Cardiac septum (tissue), 1 donor: ENCODE measurements at regions not wholly inside any gene's neighbourhood (a gene's known extent, or its start where the extent isn't known, plus 50 kb on each side); places are given as distances from the start of the nearest gene placed in this dataset.

ENCODE experiments used
- DNase-seq: peaks from one replicate; pipeline ENCODE4 v3.0.0-alpha.2; 2020; ENCODE audit warnings: low spot score
- intact Hi-C: fragments of 100-400 bp; cut with DNase I; formaldehyde crosslinking; loops from one replicate; pipeline ENCODE4 v1.14.0; 2022
- donor health status: DM: no; HTN: no; CAD: no.

DNA sequence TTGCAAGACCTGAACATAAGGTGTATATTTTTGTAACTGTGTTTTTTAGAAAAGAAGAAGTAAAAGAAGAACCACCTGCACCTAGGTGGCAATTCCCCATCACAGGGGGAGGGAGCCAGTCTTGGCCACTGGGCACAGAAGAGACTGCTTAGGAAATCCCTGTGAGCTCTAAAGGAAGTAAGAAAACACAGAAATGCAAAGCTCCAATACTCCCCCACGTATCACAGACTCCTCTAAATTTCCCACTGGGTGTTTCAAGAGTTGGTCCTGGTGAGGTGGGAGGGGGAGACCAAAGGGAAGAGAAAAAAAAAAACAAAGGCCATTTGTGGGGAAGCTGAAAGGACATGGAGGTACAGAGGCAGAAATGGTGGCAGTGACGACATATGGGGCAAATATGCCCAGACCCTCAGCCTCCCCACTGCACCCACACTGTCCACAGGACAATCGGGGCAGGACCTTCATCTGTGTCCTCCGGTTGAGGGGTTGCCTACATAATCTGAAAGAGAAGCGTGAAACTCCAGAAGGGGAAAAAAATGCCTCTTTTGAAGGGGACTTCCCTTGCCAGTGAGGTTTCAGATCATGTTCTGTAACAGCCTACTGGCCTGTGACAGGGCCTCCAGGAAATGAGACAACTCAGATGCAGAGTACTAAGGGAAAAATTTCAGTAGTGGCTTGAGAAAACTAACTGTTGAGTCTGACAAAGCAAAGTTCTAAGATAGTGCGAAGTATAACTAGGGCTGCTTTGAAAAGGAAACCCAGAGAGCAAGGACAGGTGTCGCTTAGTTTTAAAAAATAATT, 226.2 kb upstream of the MARCKS start:
- intact Hi-C loops: no loop called here
- no peak for DNase-seq

DNA sequence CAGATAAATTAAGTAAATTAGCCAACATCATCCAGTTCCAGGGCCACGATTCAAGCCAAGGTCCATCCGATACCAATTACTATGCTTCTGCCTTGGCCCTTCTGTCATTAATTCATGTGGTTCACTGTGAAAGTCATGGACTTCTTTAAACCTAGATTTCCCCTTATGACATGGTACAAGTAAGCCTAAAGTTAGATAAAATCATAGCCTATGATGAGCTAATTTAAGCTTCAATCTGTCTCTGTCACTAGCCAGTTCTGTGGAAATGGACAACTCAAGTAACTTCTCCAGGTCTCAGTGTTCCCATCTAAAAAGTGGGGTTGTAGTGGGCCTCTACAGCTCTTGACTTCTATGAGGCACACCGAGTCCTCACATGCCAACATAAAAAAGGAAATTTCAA, 225.5 kb upstream of the MARCKS start:
- DNase-seq: no peak
- intact Hi-C loops: no loop called here

DNA sequence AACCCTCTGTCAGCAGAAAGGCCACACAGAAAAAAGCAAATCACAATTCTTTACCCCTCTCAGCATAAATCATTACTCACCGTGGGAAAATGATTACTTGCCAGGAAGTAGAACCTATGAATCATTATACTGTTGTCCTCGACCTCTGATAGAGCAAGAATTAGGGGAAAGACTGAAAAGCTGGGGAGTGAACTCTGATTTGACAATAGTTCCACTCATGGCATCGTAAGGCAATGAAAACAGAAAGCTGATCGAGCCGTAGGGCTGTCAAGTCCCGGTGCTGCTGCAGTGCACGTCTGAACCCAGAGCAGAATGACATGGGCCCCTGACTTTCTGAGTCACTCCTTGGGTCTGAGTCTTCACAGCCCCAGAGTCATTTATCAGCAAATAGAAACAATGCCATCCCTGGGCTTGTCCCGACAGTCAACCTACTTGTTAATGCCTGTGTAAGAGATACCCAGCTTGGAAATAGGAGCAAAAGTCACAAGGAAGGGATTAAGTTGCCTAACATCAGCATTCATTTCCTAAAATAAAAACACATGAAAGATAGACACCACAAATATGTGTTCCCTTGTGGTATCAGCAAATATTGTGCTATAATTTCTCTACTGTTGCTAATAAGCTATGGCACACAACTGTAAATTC, 224.8 kb upstream of the MARCKS start:
- intact Hi-C loops: no loop called here
- no peak for DNase-seq

- intact Hi-C loops: no loop called here
Observed at GRCh38 chr6:113633638-113634037, 223.5 kb upstream of the MARCKS start.

DNA sequence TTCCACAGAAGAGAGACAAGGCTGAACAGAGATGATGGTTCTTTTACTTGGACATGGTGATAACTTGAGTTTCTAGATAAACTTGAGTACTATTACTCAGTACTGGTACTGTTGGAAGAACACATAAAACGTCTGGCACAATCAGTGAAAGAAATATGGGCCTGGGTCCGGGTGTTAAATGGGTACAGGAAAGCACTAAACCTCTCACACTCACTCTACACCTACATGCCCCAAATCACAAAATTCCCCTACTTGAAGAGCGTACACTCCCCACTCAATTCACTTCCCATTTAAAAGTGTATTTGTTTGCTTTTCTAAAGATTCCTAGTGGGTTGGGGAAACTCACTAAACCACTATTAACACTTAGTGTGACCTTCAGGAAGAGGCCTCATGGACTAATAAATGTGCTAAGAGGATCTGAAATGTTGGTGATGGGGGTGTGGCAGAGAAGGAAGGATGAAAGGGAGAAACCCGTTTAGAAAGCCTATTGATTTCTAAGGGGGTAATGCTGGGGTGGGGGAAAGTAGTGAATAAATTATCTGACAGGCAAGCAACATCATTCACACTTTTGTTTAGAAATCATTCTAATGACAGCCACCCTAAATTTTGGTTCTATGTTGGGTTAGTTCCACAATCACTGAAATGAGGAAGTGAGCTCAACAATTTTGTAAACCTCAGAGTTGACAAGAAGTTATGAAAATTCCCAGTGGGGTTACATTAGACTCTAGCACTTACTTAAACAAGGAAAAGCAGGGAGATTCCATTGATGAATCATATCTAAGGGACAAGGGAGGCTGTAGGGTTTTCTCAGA, 222.6 kb upstream of the MARCKS start:
- intact Hi-C loops: no loop called here

More at GRCh38 chr6:113633638-113634037, 223.5 kb upstream of the MARCKS start:
- no peak for DNase-seq

DNA sequence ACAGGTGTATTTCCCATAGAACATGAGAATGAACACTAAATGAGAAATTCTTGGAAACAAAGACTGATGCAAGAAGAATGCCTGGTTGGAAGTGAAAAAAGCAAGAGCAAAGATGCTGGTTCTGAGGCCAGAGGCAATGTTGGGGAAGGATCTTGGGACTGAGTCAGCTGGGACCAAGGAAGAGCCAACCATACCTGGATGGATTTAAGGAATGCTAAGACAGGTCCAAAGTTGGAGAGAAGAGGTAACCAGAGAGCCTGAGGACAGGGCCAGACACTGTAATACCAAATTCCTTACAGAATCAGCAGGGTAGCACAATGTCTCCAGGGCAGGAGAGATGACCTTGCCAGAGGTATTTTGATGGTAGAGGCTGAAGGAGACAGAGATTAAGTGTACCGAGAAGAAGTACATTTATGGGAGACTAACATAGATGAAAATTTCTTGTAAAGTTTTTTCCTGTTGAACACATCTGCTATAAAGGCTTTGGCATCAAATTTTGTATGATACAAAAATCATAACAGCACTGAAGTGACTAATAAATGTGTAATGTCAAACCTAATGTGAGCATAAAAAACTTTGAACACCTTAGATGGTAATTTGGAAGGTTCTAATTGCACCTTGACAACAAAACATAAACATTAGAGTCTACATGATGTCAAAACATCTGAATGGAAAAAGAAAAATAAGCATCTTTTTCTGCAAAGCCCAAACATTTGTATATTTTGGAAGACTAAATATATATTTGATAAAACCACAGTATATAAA, 221.7 kb upstream of the MARCKS start:
- DNase-seq: no peak
- intact Hi-C loops: no loop called here

More for the DNA sequence above, 222.6 kb upstream of the MARCKS start:
- DNase-seq: no peak

GRCh38 chr6:113636357-113636824, 220.8 kb upstream of the MARCKS start:
- DNase-seq: no peak
- intact Hi-C loops: no loop called here

DNA sequence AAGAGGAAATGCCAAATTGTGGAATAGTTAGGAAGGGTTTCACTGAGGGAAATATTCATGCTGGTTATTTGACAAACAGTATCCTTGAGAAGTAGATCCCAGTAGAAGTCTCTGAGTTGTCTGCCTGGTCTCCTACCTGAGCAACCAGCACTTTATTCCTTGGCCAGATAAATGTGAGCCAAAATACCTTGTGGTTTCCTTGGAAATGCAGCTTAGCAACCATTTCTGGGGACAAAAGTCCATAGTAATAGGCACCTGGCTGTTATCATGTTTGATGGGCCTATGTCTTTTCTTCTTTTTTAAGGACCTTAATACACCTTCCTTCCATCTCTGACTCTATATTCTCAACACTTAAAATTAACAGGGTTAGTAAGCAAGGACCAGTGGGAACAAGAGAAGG, 217.1 kb upstream of the MARCKS start:
- intact Hi-C loops: no loop called here

GRCh38 chr6:113642001-113642713, 215.0 kb upstream of the MARCKS start:
- intact Hi-C loops: no loop called here
- no peak for DNase-seq

More for the DNA sequence above, 217.1 kb upstream of the MARCKS start:
- DNase-seq: no peak

- intact Hi-C loops: no loop called here
- DNase-seq: no peak
Observed at GRCh38 chr6:113642714-113643406, 214.3 kb upstream of the MARCKS start.

GRCh38 chr6:113643407-113643770, 213.8 kb upstream of the MARCKS start:
- DNase-seq: no peak
- intact Hi-C loops: no loop called here

- intact Hi-C loops: no loop called here
- no peak for DNase-seq
Observed at GRCh38 chr6:113644861-113645575, 212.1 kb upstream of the MARCKS start.

- DNase-seq: no peak
- intact Hi-C loops: no loop called here
Observed at GRCh38 chr6:113645576-113645970, 211.6 kb upstream of the MARCKS start.

DNA sequence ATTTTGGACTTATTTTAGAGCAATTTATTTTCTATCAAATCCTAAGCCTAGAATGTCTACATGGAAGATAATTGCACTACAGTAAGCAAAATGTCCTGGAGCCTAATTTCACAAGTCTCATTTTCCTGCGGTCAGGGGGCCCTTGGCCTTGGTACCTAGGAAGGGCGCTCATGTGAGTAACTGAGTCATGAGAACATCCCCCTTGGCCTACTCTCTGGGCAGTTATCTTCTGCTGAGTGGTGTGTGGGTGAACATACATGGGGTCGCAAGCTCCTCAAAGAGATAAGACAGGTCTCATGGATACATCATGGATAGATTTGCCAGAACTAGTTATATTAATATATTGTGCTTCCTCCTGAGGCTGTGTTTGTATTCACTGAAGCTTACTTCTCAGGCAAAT, 211.2 kb upstream of the MARCKS start:
- no peak for DNase-seq
- intact Hi-C loops: no loop called here

- no peak for DNase-seq
- intact Hi-C loops: no loop called here
Observed at GRCh38 chr6:113646701-113647100, 210.4 kb upstream of the MARCKS start.

DNA sequence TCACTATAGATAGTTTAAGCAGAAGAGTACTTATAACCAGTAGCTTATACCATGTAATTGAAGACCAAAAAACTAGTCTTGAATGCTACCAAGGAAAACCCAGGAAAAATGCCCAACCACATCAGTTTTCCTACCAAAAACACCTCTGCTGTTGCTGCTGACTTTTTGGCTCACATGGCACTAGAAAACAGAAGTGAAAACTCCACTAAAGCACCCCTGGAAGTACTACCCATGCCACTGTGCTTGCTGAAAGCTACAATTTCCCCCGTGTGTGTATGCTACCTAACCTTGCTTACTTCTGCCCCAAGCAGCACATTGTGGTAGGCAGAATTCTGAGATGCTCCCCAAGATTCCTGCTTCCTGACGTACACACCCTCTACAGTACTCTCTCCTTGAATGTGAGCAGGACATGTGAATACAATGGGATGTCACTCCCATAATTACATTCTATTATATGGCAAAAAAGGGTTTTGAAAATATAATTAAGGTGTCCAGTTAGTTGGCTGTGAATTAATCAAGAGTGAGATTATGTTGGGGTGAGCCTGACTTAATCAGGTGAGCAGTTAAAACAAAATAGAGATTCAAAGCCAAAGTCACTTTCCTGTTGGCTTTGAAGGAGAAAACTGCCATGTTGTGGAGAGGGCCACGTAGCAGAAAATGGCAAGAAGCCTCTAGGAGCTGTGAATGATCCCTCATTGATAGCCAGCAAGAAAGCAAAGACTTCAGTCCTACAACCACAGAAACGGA, 209.8 kb upstream of the MARCKS start:
- intact Hi-C loops: no loop called here
- no peak for DNase-seq

DNA sequence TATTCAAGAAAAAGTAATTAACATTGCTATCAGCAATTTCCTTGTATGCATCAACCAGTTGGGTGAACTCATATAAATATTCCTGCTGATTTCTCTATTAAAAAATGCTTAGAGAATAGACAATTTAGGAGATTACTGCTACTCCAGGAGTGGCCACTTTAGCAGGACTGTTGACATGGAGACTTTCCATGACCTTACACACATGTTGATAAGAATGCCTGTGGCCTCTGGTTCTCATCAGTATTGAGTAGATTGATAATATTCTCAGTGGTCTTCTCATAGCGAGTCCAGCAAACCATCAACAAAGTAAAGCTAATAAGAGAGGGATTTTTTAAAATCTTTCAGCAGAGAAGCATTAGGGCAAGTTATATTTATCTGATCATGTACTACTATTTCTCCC, 208.4 kb upstream of the MARCKS start:
- no peak for DNase-seq
- intact Hi-C loops: no loop called here
